Colonic mucosa (tissue), 4 donors: ENCODE measurements at regions not wholly inside any gene's neighbourhood (a gene's known extent, or its start where the extent isn't known, plus 50 kb on each side); places are given as distances from the start of the nearest gene placed in this dataset.

Experiments
- DNase-seq: peaks from one replicate; pipeline ENCODE4 v3.0.0-alpha.2; 2020
- H3K27ac ChIP-seq: fragments of 200-600 bp; one replicate; pipeline ENCODE4 v1.8.0; 2021
- H3K27me3 ChIP-seq: fragments of 200-600 bp; one replicate; pipeline ENCODE4 v1.8.0; 2021
- H3K36me3 ChIP-seq: fragments of 200-600 bp; one replicate; pipeline ENCODE4 v1.8.0; 2021
- H3K4me1 ChIP-seq: fragments of 200-600 bp; one replicate; pipeline ENCODE4 v1.8.0; 2021; ENCODE audit warnings: mild to moderate bottlenecking
- H3K4me3 ChIP-seq: fragments of 200-600 bp; one replicate; pipeline ENCODE4 v1.8.0; 2021
- H3K9ac ChIP-seq, 2 donors: one replicate each; pipeline ENCODE4 v1.7.0; 2013; ENCODE audit warnings: control low read depth in 2 of 2, low read depth in 2 of 2, low read length in 2 of 2
- H3K9me3 ChIP-seq: fragments of 200-600 bp; one replicate; pipeline ENCODE4 v1.8.0; 2021
- intact Hi-C: fragments of 100-400 bp; cut with DNase I; formaldehyde crosslinking; loops from one replicate; pipeline ENCODE4 v1.14.1; 2022
- TF ChIP-seq, protein P1 (sequence below): fragments of 200-600 bp; IDR thresholded peaks from one replicate; pipeline ENCODE4 v1.8.0; 2022; ENCODE audit warnings: antibody characterized with exemption, mild to moderate bottlenecking
- donor health status: healthy.
- donor health status: DM: no; HTN: no; CAD: no.
- donor health status: DM: no; HTN: no; CAD: no.

GRCh38 chr17:77746393-77746792 is 212.1 kb upstream of the TNRC6C start:
- H3K9me3 ChIP-seq = no peaks in the 10 kb centered on the region
- DNase-seq = no peak
- H3K27me3 ChIP-seq = no peaks in the 10 kb centered on the region
- H3K27ac ChIP-seq = no peak overlapping the region
- TF ChIP-seq, protein P1, sequence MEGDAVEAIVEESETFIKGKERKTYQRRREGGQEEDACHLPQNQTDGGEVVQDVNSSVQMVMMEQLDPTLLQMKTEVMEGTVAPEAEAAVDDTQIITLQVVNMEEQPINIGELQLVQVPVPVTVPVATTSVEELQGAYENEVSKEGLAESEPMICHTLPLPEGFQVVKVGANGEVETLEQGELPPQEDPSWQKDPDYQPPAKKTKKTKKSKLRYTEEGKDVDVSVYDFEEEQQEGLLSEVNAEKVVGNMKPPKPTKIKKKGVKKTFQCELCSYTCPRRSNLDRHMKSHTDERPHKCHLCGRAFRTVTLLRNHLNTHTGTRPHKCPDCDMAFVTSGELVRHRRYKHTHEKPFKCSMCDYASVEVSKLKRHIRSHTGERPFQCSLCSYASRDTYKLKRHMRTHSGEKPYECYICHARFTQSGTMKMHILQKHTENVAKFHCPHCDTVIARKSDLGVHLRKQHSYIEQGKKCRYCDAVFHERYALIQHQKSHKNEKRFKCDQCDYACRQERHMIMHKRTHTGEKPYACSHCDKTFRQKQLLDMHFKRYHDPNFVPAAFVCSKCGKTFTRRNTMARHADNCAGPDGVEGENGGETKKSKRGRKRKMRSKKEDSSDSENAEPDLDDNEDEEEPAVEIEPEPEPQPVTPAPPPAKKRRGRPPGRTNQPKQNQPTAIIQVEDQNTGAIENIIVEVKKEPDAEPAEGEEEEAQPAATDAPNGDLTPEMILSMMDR = no peak
- no peaks in the 10 kb centered on the region for H3K36me3 ChIP-seq
- H3K4me1 ChIP-seq = no peaks in the 10 kb centered on the region
- H3K4me3 ChIP-seq = no peak overlapping the region
- intact Hi-C loops = no loop called here
- no peak overlapping the region for H3K9ac ChIP-seq

DNA sequence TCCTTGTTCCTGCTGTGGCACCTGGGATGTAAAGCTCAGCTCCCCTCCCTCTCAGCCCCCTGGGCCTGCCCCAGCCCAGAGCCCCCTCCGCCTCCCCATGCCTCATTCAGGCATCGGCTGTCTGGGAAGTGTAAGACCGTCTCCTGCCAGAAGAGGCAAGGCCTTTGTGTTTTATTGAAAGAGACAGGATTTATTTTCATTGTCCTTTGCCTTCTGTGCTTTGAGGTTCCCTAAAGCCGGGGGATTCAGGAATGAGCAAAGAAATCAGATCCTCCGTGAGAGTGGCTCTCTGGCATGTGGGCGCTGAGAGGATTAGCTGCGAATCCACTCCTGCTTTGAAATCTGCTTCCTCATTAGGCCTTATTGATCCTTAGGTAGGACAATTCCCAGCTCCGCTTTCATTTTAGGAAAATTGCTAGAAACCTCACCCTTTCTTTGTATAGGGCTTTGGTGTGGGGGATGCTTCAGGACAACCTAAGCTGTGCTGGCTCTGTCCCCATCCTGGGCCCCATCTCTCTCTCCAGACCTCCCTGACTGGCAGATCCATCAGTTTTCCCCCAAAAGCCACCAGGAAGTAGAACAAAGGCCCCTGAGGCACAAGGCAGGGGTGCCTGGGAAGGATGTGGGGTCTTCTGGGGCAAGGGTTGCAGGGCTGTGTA is 211.5 kb upstream of the TNRC6C start:
- H3K9ac ChIP-seq = no peak overlapping the region
- no peaks in the 10 kb centered on the region for H3K4me1 ChIP-seq
- no peak overlapping the region for H3K27ac ChIP-seq
- intact Hi-C loops = no loop called here
- H3K36me3 ChIP-seq = no peaks in the 10 kb centered on the region
- H3K4me3 ChIP-seq = no peak overlapping the region
- no peaks in the 10 kb centered on the region for H3K9me3 ChIP-seq
- TF ChIP-seq, protein P1 = no peak
- DNase-seq = no peak
- no peaks in the 10 kb centered on the region for H3K27me3 ChIP-seq

DNA sequence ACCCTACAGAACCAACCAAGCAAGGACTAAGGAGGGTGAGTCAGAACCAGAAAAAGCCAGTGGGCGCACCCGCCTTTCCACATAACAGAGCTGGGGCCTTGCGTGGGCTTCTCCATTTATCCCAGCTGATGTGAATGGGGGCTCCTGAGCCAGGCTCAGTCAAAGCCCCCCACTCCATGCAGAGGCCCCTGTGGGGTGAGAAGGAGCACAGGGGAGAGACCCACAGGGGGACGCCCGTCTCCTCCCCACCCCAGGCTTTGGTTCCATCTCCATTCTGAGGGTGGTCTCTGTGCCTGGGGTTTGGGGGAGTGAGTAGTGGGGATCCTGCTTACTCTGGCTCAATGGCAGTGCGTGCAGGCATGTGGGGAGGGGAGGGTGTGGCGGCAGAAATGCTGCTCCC is 210.1 kb upstream of the TNRC6C start:
- no peak overlapping the region for H3K9ac ChIP-seq
- no peaks in the 10 kb centered on the region for H3K4me1 ChIP-seq
- intact Hi-C loops = no loop called here
- no peaks in the 10 kb centered on the region for H3K36me3 ChIP-seq
- H3K4me3 ChIP-seq = no peak overlapping the region
- no peaks in the 10 kb centered on the region for H3K27me3 ChIP-seq
- no peak overlapping the region for H3K27ac ChIP-seq
- TF ChIP-seq, protein P1 = no peak
- H3K9me3 ChIP-seq = no peaks in the 10 kb centered on the region
- no peak for DNase-seq

DNA sequence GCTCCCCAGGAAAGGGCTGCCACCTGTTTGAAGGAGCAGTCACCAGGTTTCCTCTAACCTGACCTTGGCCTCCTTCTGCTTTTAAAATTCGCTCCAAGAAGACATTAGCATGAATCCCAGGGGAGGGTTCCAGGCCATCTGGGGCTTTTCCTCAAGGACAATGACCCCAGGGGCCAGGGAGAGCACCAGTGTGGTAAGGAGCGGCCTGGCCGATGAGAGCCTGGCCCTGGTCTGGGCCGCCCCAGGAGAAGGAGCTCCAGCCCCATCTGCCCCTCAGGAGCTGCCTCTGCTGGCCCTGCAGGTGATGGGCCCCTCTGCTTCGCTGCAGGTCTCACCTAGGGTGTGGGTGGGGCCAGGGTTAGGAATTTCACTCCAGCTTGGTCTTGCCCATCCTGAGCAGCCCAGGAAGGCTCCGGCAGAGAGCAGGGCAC is 209.2 kb upstream of the TNRC6C start:
- DNase-seq = no peak
- Histone ChIP-seq H3K36me3 (no peaks in the 10 kb centered on the region), H3K9ac (no peak overlapping the region), H3K27ac (no peak overlapping the region), H3K27me3 (no peaks in the 10 kb centered on the region), H3K4me3 (no peak overlapping the region), H3K9me3 (no peaks in the 10 kb centered on the region), H3K4me1 (no peaks in the 10 kb centered on the region)
- TF ChIP-seq, protein P1 = no peak
- intact Hi-C loops = no loop called here

DNA sequence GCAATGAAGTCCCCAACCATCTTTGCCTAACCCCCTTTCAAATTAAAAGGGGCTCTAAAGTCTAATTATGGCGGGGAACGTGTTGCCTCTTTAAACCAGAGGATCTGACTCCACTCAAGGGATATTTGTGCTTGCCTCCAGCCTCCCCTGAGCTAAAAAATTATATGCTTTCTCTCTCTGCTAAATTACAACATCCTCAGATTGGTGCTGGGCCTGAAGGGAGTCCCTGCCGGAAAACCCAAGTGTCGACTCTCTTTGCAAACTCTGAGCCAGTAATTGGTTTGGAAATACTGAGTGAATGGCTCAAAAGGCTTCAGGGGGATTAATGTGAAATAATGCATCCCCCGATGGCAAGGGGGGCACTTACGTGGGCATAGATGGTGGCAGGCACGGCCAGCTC is 208.5 kb upstream of the TNRC6C start:
- Histone ChIP-seq H3K4me3 (no peak overlapping the region), H3K27ac (no peak overlapping the region), H3K4me1 (no peaks in the 10 kb centered on the region), H3K9ac (no peak overlapping the region), H3K9me3 (no peaks in the 10 kb centered on the region), H3K27me3 (no peaks in the 10 kb centered on the region), H3K36me3 (no peaks in the 10 kb centered on the region)
- TF ChIP-seq, protein P1 = no peak
- intact Hi-C loops = no loop called here
- no peak for DNase-seq
